ENCODE measurements at regions not wholly inside any gene's neighbourhood (a gene's known extent, or its start where the extent isn't known, plus 50 kb on each side); places are given as distances from the start of the nearest gene placed in this dataset.
"Not testable (repeated sequence)": the region's sequence is repeated elsewhere in the genome, so short reads cannot be mapped to it uniquely, and the experiment has no call there.

GRCh38 chr9:25804856-25805255 lies 126.6 kb upstream of the TUSC1 start:
- no peak for TF ChIP-seq CTCF (IDR thresholded peaks at IDR 0.05; ENCODE audit: low read depth, low read length)
- Histone ChIP-seq H3K4me1 (ENCODE audit: low read depth) (no peaks in the 10 kb centered on the region), H3K27ac (no peak overlapping the region), H3K27me3 (no peaks in the 10 kb centered on the region), H3K9me3 (ENCODE audit: low read depth) (no peaks in the 10 kb centered on the region), H3K4me3 (no peak overlapping the region), H3K36me3 (no peaks in the 10 kb centered on the region)
- no peak for DNase-seq (ENCODE audit: low read depth in 1 of 2, low spot score in 1 of 2)

DNA sequence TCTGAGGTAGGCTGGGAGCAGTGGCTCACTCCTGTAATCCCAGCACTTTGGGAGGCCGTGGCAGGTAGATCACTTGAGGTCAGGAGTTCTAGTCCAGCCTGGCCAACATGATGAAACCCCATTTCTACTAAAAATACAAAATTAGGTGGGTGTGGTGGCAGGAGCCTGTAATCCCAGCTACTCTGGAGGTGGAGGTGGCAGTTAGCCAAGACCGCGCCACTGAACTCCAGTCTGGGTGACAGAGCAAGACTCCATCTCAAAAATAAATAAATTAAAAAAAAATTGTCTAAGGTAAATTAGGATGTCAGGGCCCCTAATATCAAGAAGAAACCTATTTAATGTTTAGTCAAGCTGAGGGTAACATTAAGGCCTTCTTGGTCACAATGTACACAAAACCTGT lies 123.7 kb upstream of the TUSC1 start:
- not testable (repeated sequence) for DNase-seq (ENCODE audit: low read depth in 1 of 2, low spot score in 1 of 2); H3K27ac ChIP-seq; H3K27me3 ChIP-seq; H3K9me3 ChIP-seq (ENCODE audit: low read depth); H3K4me3 ChIP-seq; H3K4me1 ChIP-seq (ENCODE audit: low read depth); H3K36me3 ChIP-seq

DNA sequence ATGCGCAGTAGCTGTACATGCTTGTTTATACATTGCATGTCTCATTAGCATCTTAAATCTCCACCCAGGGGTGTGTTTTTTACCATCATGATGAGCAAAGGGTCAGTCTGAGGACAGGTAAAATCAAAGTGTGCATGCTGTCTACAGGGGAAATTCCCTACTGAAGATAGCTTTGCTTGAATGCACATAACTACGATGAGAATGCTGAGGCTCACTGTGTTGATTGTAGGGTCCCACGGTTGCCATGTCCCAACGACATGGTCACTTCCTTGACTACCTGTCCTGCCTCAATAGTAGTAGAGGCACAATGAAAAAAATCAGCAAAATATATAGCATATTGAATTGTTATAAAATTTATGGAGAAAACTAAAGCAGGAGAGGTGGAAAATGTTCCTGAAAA lies 95.6 kb upstream of the TUSC1 start:
- Histone ChIP-seq H3K27ac (no peak overlapping the region), H3K9me3 (ENCODE audit: low read depth) (no peaks in the 10 kb centered on the region), H3K4me3 (no peak overlapping the region), H3K27me3 (no peaks in the 10 kb centered on the region), H3K4me1 (ENCODE audit: low read depth) (no peaks in the 10 kb centered on the region), H3K36me3 (no peaks in the 10 kb centered on the region)
- DNase-seq (ENCODE audit: low read depth in 1 of 2, low spot score in 1 of 2), result no peak
- TF ChIP-seq CTCF (IDR thresholded peaks at IDR 0.05; ENCODE audit: low read depth, low read length), result no peak

GRCh38 chr9:25755951-25756350 lies 77.7 kb upstream of the TUSC1 start:
- no peaks in the 10 kb centered on the region for H3K36me3 ChIP-seq
- H3K27ac ChIP-seq, result no peak overlapping the region
- TF ChIP-seq CTCF (IDR thresholded peaks at IDR 0.05; ENCODE audit: low read depth, low read length), result no peak
- DNase-seq (ENCODE audit: low read depth in 1 of 2, low spot score in 1 of 2), result no peak
- no peaks in the 10 kb centered on the region for H3K27me3 ChIP-seq
- no peaks in the 10 kb centered on the region for H3K4me1 ChIP-seq (ENCODE audit: low read depth)
- no peak overlapping the region for H3K4me3 ChIP-seq
- H3K9me3 ChIP-seq (ENCODE audit: low read depth), result no peaks in the 10 kb centered on the region

DNA sequence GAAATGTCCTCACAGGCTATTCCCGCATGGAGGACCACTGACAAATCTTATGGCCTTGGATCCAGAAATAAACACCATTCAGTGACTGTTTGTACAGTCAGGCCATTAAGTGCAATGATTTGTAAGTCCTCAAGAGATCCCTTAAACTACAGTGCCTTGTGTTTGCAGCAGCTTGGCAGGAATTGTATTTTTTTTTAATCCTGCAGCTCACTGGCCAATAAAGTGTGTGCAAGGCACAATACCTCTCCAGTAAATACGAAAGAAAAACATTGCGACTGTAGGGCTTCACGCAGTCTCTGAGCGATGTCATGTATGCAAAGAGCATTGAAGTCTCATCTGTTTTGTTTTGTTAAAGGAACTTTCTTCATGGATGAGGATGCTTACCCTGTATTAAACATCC lies 74.2 kb upstream of the TUSC1 start:
- Histone ChIP-seq H3K27ac (no peak overlapping the region), H3K4me1 (ENCODE audit: low read depth) (no peaks in the 10 kb centered on the region), H3K27me3 (no peaks in the 10 kb centered on the region), H3K4me3 (no peak overlapping the region), H3K9me3 (ENCODE audit: low read depth) (no peaks in the 10 kb centered on the region), H3K36me3 (no peaks in the 10 kb centered on the region)
- DNase-seq (ENCODE audit: low read depth in 1 of 2, low spot score in 1 of 2), result no peak
- TF ChIP-seq CTCF (IDR thresholded peaks at IDR 0.05; ENCODE audit: low read depth, low read length), result no peak

GRCh38 chr9:25742256-25742655 lies 64.0 kb upstream of the TUSC1 start:
- Histone ChIP-seq H3K27me3 (no peaks in the 10 kb centered on the region), H3K36me3 (no peaks in the 10 kb centered on the region), H3K27ac (no peak overlapping the region), H3K4me1 (ENCODE audit: low read depth) (no peaks in the 10 kb centered on the region), H3K4me3 (no peak overlapping the region), H3K9me3 (ENCODE audit: low read depth) (no peaks in the 10 kb centered on the region)
- no peak for TF ChIP-seq CTCF (IDR thresholded peaks at IDR 0.05; ENCODE audit: low read depth, low read length)
- no peak for DNase-seq (ENCODE audit: low read depth in 1 of 2, low spot score in 1 of 2)
